HG02678 (cell line): ENCODE measurements at regions not wholly inside any gene's neighbourhood (a gene's known extent, or its start where the extent isn't known, plus 50 kb on each side); places are given as distances from the start of the nearest gene placed in this dataset.

ENCODE experiments used
- ATAC-seq: cut with Tn5 transposase; IDR thresholded peaks from one replicate; pipeline ENCODE4 v1.9.1; 2021; ENCODE audit warnings: mild to moderate bottlenecking, moderate library complexity; ENCODE audit not compliant: unreplicated experiment

DNA sequence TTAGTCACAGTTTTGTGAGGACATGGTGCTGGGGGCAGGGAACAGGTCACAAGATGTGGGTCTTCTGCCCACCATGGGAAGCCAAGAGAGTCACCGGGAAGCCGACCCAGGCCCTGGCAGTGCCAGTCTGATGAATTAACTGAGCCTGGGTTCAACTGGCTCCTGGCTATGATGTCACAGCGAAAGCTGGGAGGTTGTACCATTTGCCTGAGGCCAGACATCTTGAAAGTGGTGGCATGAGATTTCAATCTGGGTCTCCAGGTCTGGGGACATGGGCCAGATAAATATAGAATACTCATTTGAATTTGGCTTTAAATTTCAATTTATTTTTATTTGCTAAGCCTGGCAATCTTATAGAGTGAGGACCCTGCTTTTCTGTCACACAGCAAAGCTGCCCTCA, 280.9 kb downstream of the NSG2 start:
- ATAC-seq = no peak

DNA sequence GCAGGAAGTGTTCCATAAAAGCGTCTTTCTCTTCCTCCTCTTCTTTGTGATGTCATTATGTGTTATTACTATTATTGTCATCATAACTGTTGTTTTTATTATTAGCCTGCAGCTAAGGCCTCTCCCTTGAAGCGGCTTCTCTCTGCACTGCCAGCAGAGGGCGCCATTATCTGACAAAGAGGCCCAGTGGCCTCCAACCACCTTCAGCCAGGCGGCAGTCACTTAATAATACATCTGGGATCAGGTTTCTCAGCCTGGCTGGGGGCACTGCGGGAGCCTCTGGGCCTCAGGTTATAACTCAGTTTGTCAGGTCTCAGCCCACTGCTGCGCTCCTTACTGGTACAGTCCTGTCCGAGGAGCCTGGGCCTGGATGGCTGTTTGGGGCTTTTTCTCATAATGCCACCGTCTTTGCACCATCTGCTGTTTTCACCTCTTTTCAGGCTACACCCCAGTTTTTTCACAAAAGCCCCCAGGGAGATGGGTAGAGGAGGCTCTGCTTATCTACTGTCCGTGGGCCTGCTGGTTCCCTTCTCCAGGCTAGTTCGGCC, 281.9 kb downstream of the NSG2 start:
- ATAC-seq = no peak

DNA sequence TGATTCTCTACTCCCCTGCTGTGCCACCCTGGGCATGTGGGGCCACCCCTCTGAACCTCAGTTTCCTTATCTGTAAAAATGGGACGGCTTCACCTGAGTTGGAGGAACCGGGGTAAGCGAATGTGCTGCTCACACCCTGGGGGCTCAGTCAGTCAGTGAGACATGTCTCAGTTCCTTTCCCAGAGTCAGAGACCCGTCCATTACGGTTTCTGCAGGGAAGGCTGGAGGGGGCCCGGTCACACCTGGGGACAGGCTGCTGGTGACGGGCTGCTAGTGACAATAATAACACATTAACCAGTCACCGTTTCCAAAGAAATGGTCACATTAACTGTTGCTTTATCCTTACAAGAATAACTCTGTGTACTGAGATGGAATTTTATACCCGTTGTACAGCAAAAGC, 282.4 kb downstream of the NSG2 start:
- ATAC-seq = no peak

DNA sequence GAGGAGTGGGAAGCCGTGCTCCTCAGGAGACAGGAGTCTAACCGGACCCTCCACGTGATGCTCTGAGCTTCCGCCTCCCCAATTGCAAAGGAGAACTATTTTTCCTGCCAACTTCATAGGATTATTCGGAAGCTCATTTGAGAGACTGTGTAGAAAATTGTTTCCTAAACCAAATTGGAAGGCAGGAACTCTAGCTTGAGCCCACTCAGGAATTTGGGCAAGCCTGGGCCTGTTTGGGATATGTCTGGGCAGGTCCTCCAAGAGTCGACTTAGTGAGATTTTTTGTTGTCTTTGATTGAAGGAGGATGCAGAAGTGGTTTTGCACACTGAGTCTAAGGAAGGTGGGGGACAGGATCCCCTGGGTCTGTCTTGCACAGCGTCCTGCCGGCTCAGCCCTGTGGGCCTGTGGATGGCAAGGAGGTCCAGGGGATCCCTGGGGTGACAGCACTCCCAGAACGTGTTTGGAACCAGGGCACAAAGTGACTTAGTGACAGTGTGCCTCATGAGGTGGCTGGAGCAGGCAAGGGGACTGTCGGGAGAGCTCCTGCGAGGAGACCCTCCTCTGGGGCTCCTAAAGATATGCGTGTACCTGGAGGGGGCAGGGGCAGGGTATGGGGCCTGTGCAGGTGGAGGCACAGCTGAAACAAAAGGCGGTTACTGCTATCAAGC, 283.3 kb downstream of the NSG2 start:
- no peak for ATAC-seq

DNA sequence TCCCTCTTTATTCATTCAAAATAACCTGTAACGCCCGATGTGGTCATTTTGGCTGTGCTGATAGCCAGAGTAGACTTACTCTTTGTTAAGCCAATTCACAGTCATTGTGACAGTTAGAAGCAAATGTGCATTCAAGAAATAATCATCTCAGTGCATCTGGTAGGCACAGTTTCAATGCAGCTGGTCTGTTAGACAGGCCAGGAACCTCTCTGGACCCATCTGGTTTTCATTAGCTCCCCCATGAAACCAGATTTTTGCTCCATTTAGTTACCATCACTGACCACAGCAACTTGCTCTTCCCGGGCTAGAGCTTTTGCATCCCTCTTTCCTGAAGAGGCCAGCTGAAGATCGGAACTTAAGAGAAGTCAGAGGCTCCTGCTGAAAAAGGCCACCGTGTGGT, 284.2 kb downstream of the NSG2 start:
- ATAC-seq = no peak

DNA sequence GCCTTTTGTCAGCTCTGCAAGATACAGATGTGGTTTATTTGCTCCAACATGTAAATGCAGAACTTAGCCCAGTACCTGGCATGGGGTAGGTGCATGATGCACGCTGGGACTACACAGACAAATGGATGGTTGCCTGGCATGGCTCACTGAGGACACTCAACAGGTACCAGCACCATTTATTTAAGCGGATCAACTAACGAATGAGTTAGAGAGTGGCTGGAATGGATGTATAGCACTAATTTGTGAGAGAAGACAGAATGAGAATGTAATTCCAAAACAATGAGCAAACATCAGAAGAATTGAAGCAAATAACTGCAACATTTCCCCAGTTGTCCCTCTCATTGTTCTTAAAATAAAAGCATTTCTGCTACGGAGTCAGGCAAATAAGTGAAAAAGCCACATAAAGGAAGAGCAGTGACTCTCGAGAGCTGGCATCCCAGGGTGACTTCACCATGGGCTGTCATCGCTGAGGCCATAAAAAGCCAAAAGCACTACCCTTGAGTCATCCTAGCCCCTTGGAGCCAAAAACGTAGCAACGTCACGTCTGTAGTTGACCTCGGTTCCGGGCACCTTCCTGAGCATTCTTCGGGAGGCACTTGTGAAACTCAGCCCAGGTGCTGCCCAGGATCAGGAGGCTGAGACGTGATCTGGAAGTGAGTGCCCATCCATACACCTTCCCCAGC, 290.3 kb downstream of the NSG2 start:
- ATAC-seq = no peak

DNA sequence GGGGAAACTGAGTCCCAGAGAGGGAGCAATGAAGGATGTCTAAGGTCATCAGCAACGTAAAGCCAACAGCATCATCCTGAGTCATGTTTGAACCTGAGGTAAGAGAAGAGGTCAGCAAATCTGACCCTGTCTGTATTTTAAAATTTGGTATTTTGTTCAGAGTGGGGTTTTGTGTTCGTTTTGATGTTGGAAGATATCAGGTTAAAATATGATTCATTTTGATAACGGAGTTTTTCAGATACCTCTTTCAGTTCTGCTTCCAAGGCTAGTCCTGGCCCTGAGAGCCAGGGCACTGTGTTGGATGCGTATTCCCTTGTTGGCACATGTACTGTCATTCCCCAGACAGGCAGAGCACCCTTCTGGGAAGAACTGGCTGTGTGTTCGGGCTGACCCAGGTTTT, 291.0 kb downstream of the NSG2 start:
- no peak for ATAC-seq

DNA sequence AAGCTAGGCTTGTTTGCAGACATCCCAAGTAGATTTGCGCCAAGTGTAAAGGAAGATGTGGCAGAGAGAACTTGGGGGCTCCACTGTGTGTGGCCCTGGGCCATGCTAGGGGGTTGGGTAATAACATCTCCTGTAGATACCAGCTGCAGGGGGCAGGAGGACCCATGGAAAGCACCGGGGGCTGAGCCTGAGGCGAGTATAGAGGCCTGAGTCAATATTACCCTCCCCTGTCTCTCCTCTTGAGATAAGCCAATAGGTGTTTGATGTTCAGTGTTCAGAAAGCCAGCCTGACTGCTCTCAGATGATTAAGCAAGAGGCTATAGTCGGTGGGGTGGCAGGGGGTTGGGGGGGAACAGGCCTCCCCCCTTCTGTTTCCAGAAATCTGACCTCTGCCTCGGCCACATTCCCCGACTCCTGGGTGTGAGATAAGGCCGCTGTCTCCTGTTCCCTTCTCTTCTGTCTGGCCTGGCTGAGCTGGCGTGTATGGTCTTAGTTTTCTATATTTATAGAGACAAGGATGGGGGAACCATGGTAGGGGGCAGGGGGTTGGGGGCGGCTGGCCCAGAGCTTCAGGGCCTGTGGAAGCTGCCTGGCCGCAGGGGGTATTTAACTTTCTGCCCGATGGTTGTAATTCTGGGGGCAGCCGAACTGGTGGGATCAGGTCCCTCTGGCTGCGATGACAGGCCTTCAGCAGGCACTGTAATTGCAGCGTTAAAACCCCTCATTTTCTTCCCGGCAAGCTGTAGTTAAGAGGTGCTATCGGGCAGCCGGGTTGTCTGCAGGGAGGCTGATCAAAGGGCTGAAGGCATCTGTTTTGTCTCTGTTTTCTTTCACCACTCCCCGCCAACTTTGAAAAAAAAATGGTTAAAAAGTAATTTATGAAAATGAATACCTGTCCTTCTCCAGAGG, 292.0 kb downstream of the NSG2 start:
- ATAC-seq = no peak

DNA sequence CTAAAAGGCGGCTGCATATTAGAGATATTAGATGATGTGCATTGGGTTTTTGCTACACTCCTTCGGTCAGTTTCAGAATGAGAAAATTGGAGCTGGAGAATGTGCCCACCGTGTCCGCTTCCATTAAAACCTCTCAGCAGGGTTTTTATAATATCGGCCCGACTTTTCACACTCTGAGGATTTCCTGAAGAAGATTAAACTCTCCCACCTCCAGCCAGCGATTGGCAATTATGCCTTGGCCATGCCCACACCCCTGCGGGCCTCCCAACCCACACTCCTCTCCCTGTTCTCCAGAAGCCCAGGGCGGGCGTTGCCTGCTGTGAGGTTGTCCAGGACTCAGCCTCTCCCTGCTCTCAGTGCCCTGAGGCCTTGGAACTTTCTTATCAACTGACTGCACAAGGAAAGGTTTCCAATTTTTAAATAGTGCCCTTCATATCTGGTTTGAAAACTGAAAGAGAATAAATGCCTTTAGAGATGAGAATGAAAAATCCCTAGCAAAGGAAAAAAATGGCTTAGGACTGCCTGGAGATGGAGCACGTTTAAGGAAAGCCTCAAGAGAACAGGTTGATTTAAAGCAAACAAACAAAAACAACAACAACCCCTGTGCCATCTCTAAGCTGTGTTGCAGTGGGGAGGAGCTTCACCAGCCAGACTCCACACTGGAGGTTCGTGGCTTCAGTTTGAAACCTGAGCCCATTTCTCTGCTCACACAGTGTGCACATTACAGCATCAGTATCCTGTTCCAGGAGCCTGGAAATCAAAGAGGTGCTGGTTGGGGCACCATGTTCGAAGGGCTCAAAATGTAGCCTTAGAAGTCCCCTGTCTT, 292.9 kb downstream of the NSG2 start:
- no peak for ATAC-seq

DNA sequence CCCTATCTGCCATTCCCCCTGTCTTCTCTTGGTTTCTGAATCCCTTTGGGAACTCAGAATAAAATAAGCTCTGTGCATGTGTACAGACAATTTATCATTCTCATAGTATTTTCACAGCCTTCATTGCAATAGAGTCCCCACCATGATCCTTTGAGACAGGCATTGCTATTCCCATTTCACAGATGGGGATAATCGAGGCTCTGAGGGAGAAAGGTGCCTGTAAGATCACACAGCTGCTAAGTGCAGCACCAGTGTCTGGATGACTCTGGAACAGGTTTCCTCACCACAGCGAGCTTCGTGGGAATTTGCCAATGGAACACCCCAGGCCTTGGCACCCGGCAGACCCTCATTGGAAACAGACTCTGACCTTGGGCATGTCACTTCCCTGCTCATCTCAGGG, 293.6 kb downstream of the NSG2 start:
- no peak for ATAC-seq

DNA sequence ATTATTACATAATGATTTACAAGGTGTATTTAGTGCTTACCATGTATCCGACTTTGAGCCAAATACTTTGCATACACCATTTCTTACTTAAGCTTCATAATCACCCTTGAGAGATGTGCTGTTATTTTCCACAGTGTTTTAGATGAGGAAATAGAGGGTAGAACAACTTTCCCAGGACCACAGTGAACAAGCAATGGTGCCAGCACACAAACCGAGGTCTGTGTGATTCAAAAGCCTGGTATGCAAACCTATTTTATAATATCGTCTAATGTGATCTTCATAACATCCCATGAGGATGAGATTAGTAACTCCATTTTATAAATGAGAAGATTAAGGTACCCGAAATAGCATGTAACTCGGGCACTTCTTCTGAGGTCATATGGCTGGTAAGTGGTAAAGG, 294.7 kb downstream of the NSG2 start:
- no peak for ATAC-seq

DNA sequence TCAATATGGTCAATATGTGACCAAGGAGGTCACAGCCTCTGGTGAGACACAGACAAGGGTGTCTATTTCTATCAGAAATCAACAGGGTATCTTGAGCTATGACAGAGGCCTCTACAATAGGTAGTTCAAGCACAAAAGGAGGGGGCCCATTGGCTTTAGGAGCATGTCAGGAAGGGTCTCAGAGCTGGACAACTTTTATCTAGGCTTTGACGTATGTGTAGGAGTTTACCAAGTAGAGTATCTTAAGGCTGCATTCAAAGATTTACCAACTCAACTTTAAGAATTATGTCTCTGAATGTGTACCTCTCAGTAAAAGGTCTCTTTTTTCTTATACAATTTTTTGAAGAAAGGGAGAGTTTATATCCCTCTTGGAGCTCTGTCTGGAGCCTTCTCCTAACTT, 297.2 kb downstream of the NSG2 start:
- no peak for ATAC-seq

DNA sequence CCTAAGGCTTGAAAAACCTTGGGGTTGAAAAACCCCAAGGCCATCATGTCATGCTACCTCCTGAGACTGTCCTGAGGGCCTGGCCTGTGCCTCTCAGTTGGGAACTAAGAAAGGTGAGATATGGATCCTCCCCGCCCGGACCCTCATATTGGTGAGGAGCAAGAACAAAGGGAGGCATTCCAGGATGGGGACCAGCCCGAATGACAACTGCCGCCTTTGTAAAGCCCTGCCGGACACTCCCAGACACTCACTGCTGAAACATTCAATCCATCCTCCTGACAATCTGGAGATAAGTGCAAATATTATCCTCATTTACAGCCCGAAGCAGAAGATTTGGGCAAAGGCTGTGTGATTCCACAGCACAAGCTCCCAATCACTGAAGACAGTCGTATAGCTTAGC, 298.3 kb downstream of the NSG2 start:
- ATAC-seq = no peak

DNA sequence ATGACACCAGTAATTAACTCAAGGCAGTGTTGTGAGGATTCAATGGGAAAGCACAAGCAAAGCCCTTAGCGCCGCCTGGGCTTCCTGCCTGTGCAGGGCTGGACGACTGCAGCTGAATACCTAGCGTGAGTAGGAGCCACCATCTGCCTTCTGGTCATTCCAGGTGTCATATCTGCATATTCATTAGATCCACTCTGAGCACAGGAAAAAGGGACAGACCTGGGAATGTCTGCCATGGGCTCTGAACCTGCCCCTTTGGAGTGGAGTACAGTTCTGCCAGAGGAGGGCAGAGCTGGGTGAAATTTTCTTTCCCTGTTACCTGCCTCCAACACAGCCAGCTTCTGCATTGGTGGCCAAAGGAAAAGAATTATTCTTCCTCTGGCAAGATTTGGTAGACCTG, 298.8 kb downstream of the NSG2 start:
- ATAC-seq = no peak

DNA sequence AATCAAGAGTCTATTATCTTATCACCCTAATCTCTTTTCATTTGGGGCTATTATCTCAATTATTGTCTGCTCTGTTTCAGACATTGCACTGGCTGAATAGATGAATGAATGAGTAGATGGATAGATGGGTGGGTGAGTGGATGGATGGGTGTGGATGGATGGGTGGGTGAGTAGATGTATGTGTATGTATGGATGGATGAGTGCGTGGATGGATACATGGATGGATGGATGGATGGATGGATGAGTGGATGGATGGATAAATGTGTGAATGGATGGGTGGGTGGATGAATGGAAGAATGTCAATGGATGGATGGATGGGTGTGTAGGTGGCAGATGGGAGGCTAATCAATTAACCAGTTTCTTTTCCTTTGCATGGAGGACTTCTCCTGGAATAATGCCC, 301.7 kb downstream of the NSG2 start:
- no peak for ATAC-seq

DNA sequence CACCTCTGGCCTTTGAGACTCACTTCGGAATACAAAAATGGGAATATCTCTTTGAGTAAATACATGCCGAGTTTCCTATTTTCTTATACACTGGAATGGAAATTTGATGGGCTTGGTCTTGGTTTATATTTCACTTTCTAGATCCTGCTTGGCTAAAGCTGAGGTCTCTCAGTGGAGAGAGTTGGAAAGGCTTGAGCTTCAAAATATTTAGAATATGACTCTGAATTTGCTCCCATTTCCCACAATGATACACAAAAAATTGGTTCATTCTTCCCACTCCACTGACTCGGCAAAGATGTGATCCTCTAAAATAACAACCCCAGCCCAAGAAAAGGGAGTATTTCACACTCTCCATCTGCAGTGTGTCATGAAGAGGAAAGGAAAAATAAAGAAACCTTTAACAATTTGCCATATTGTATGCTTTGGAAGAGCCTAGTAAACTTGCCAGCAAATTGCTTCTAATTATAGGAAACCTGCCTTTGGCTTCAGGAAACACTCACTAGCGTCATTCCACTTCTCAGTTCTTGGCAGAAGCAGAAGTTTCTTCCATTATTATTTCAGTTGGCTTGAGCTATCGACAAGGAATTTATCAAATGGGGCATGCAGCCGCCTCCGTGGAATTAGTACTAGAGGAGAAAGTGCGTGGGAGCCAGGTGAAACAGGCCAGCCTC, 302.9 kb downstream of the NSG2 start:
- no peak for ATAC-seq

DNA sequence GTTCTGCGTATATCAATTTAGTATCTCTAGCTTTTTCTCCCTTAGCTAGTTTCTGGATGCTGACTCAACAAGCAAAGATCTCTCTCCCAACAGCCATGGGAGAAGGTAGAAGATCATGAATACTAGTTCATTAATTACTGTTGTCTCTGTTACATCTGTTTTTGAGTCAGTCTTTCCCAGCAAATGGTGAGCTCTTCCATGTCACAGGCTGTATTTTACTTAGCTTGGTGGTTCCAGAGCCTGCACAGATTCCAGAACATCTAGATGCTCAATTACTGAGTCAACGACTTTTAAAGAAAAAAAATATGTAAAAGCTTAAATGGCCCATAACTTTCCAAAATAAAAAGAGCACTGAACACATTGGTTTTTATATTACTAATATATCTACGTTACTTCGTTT, 307.2 kb downstream of the NSG2 start:
- no peak for ATAC-seq

DNA sequence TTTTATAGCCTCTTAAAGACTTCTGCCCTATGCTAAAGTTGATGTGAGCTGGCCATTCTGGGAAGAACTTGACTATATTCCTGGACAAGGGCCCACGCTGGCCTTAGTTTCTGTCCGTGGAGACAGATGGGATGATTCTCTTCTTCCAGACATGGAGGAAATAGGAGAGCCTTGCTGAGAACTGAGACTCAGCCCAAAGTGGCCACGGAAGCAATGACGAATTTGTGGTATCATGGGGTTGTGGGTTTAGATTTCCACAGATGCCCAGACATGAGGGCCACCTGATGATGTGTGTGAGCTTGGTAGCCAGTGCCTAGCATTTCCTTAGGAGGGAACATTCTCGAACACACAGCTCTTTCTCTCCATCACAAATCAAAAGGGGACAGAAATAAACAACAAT, 309.1 kb downstream of the NSG2 start:
- no peak for ATAC-seq

DNA sequence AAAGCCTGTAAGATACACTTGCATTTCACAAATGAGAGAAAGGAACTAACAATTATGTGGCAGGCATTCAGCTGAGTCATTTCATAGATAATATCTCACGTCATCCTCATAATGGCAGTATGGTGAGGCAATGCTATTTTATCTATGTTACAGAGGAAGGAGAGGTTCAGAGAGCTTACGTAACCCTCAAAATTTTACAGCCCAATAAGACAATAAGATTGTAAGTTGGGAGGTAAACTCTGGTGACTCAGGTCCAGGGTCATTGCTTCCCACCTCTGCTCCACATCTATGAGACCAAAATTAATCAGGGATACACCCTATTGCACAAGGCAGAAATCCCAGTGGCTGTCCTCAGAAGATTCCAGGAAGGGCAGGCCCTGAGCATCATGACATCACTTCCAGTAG, 309.7 kb downstream of the NSG2 start:
- no peak for ATAC-seq

DNA sequence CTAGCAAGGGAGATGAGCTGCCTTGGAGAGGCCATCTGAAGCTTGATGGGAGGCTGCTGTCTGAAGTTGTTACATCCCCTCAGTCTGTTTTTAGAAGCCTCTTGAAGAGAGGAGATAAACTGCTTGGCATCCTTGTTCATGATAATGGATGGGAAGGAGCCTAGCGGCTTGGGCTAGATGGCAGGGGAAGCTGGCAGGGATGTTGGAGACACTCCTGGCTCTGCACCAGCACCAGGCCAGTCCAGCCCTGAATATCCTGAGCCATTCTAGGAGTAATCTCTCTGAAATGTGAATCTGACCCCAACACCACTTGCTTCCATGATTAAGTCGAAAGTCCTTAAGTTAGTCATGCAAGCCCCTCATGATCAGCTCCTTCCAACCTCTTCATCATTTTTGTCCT, 310.5 kb downstream of the NSG2 start:
- ATAC-seq = no peak
